ENCODE measurements at regions not wholly inside any gene's neighbourhood (a gene's known extent, or its start where the extent isn't known, plus 50 kb on each side); places are given as distances from the start of the nearest gene placed in this dataset.
A peak's percentile ranks its signal among the peaks of the same experiment; 100 is the strongest.
"Not testable (repeated sequence)": the region's sequence is repeated elsewhere in the genome, so short reads cannot be mapped to it uniquely, and the experiment has no call there.

GRCh38 chr5:85333276-85333675, 948.6 kb upstream of the EDIL3 start:
- no peak for DNase-seq (ENCODE audit: missing footprints)
- no peak for ATAC-seq
- intact Hi-C loops (cut with DNase I): no loop called here

DNA sequence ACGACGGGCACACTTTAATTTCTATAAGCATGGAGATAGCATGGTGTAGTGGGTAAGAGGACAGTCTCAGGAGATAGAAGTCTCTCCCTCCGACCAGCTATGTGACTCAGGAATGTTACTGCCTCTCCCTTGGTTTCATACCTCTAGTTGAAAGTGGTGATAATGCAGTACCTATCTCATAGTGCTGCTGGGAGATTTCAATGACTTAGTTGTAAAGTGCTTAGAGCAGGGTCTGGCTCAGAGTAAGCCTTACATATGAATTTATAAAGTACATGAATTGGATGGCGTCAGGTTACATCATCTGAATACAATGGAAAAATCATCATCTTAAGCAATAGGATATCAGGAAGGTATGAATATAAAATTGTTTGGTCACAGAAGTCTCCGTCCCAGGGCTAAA, 952.8 kb upstream of the EDIL3 start:
- ATAC-seq: no peak
- intact Hi-C loops (cut with DNase I): no loop called here
- DNase-seq (ENCODE audit: missing footprints): no peak

- ATAC-seq: no peak
- DNase-seq (ENCODE audit: missing footprints): no peak
- intact Hi-C loops (cut with DNase I): no loop called here
These were observed 956.1 kb upstream of the EDIL3 start for GRCh38 chr5:85340790-85341189.

- intact Hi-C loops (cut with DNase I): no loop called here
- no peak for ATAC-seq
- no peak for DNase-seq (ENCODE audit: missing footprints)
These were observed 961.1 kb upstream of the EDIL3 start for GRCh38 chr5:85345818-85346217.

DNA sequence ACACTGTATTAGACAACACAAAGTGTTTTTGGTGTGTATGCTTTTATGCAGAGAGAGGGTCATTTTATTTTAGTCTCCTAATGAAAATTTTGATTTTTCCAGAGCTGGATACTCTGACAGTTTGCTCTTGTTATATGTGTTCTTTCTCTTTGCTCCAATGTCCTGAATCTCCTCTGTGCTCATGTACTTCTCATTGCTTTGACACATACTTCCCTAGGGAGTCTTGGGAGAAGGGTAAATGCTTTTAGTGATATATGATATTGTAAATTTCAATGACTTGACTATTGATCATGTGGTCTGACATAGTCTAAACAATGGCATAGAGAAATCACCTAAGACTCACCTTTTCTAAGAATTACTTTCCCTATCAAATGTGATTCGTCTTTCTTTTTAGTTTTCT, 972.6 kb upstream of the EDIL3 start:
- DNase-seq (ENCODE audit: missing footprints) (no peak), ATAC-seq (no peak)
- intact Hi-C loops (cut with DNase I): no loop called here

- ATAC-seq (no peak), DNase-seq (ENCODE audit: missing footprints) (no peak)
- intact Hi-C loops (cut with DNase I): no loop called here
These were observed 990.8 kb upstream of the EDIL3 start for GRCh38 chr5:85375525-85375924.

DNA sequence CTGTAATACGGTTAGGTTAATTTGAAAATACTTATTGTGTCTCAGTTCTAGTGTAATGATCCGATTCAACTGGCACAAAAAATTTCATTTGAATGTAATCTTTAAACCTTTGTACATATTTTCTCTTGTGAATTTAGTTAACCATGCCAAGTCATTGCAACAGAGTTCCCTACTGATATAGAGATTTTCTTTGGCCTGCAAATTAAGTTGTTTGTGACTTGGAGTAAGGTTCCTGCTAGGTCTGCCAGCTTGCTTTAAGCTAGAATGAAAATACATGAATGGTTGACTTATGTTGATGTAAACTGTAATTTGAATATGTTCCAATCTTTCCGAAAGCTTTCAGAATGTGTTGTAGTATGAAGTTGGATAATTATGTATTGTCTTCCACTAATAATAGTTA, 1004.1 kb upstream of the EDIL3 start:
- intact Hi-C loops (cut with DNase I): no loop called here
- ATAC-seq (no peak), DNase-seq (ENCODE audit: missing footprints) (no peak)

DNA sequence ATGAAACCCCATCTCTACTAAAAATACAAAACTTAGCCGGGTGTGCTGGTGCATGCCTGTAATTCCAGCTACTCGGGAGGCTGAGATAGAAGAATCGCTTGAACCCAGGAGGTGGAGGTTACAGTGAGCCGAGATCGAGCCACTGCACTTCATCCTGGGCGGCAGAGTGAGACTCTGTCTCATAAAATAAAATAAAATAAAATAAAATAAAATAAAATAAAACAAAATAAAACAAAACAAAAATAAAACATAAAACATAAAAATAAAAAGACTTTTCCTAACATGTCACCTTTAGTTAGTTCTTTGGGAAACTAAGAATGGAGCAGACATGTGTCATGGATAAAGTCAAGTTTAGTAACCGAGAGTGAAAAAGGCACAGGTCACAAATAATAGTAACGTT, 1007.6 kb upstream of the EDIL3 start:
- DNase-seq (ENCODE audit: missing footprints); ATAC-seq; intact Hi-C loops (cut with DNase I): not testable (repeated sequence)

DNA sequence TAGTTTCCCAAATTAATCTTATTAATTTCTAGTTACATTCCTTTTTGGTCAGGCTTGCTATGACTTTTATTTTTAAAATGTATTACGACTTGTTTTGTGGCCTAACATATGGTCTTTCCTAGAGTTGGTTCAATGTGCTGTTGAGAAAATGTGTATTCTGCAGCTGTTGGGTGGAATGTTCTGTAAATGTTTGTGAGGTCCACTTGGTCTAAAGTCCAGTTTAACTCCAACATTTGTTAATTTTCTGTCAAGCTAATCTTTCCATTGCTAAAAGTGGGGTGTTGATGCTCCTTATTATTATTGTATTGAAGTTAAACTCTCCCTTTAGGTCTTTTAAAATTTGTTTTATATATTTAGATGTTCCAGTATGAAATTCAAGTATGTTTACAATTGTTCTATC, 1010.8 kb upstream of the EDIL3 start:
- intact Hi-C loops (cut with DNase I): no loop called here
- no peak for ATAC-seq
- no peak for DNase-seq (ENCODE audit: missing footprints)

GRCh38 chr5:85397451-85397850, 1012.8 kb upstream of the EDIL3 start:
- intact Hi-C loops (cut with DNase I): no loop called here
- ATAC-seq: no peak

GRCh38 chr5:85428426-85428934, 1043.8 kb upstream of the EDIL3 start:
- intact Hi-C loops (cut with DNase I): no loop called here
- DNase-seq (ENCODE audit: missing footprints) (no peak), ATAC-seq (no peak)

More at GRCh38 chr5:85397451-85397850, 1012.8 kb upstream of the EDIL3 start:
- no peak for DNase-seq (ENCODE audit: missing footprints)

GRCh38 chr5:85431726-85432125, 1047.0 kb upstream of the EDIL3 start:
- ATAC-seq; intact Hi-C loops (cut with DNase I): not testable (repeated sequence)
- peak; percentile 32 for DNase-seq (ENCODE audit: missing footprints)

- DNase-seq (ENCODE audit: missing footprints) (no peak), ATAC-seq (no peak)
- intact Hi-C loops (cut with DNase I): no loop called here
These were observed 1056.5 kb upstream of the EDIL3 start for GRCh38 chr5:85441156-85441555.

DNA sequence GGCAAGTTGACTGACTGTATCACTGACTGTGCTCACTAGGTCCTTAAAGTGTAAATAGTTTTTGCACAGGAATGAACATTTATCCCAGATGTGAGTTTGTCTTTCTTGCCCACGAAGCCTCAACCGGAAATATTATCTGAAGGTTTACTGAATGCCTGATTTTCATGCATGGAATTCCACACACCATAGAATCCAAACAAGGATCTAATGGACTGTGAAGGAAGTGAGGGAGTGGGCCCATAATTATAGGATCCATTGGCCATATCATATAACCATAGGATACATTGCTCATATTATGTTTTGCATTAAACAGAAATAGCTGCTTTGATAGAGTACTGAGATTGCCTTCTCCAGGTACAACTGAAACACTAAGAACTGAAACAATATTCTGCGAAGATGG, 1057.2 kb upstream of the EDIL3 start:
- ATAC-seq: no peak
- intact Hi-C loops (cut with DNase I): no loop called here
- DNase-seq (ENCODE audit: missing footprints): no peak

DNA sequence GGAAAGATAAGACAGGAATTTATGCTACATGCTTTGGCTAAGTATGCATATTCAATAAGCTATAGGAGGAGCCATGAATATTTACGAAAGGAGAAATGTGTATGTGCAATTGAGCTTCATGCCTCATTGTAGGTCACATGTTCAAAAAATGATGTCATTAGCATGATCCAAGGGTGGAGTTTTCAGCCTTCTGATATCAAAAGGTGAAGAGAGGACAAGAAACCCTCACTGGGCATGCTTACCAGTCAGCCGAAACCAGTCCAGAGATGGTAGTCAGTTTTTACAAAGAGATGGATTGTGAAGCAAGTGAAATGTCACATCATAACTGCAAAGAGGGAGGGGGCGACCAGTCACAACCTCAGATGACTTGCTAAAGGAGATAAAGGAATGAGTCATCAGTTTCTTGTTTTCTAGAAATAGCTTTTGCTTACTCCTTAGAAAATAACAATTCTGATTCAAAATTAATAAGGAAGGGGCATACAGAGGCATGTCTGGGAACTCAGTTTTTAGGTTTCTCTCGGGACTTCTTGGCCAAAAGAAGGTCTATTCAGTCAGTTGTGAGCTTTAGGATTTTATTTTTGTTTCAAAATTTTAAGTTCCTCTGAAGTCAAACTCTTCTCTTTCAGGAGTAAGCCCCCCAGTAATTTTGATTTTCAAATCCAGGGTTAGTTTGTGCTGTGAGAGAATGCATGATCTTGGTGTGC, 1067.8 kb upstream of the EDIL3 start:
- ATAC-seq (no peak), DNase-seq (ENCODE audit: missing footprints) (no peak)
- intact Hi-C loops (cut with DNase I): no loop called here

DNA sequence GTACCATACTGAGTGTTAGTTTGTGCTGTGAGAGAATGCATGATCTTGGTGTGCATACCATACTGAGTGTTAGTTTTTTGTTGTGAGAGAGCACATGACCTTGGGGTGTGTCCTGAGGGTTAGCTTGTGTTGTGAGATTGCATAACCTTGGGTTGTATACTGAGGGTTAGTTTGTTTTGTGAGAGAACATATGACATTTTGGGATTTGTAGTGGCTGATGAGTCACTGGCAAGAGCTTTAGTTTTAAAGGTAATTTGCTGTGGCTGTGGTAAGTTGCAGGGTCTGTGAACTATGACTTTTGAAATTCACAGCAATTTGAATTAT, 1068.3 kb upstream of the EDIL3 start:
- ATAC-seq (no peak), DNase-seq (ENCODE audit: missing footprints) (no peak)
- intact Hi-C loops (cut with DNase I): no loop called here

DNA sequence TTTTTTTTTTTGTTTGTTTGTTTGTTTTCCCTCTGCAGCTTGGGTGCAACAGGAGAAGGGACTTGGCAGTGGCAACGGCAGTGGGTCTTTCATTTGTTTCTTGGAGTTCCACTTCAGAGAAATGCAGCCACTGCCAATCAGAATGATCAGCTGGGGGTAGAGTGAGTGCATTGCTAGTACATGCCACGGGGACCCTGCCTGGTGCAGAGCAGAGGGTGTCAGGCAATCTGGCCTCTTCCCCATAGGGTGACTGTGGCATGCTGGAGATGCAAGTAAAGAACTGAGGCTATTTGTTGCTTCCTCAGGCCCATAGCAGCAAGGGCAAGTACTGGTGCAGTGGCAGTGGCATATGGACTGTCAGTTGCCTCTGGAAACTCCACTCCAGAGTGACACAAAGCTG, 1073.6 kb upstream of the EDIL3 start:
- intact Hi-C loops (cut with DNase I): no loop called here
- DNase-seq (ENCODE audit: missing footprints) (no peak), ATAC-seq (no peak)

GRCh38 chr5:85462957-85463356, 1078.3 kb upstream of the EDIL3 start:
- ATAC-seq (no peak), DNase-seq (ENCODE audit: missing footprints) (no peak)
- intact Hi-C loops (cut with DNase I): no loop called here

- intact Hi-C loops (cut with DNase I): no loop called here
These were observed 1081.7 kb upstream of the EDIL3 start for GRCh38 chr5:85466423-85466822.

GRCh38 chr5:85472749-85473148, 1088.1 kb upstream of the EDIL3 start:
- no peak for DNase-seq (ENCODE audit: missing footprints)
- intact Hi-C loops (cut with DNase I): no loop called here
- ATAC-seq: no peak

More at GRCh38 chr5:85466423-85466822, 1081.7 kb upstream of the EDIL3 start:
- DNase-seq (ENCODE audit: missing footprints) (no peak), ATAC-seq (no peak)

GRCh38 chr5:85475151-85475550, 1090.5 kb upstream of the EDIL3 start:
- intact Hi-C loops (cut with DNase I); ATAC-seq; DNase-seq (ENCODE audit: missing footprints): not testable (repeated sequence)

Measured in Right ventricle myocardium inferior (tissue), 1 donor.